ENCODE measurements at regions not wholly inside any gene's neighbourhood (a gene's known extent, or its start where the extent isn't known, plus 50 kb on each side); places are given as distances from the start of the nearest gene placed in this dataset.

DNA sequence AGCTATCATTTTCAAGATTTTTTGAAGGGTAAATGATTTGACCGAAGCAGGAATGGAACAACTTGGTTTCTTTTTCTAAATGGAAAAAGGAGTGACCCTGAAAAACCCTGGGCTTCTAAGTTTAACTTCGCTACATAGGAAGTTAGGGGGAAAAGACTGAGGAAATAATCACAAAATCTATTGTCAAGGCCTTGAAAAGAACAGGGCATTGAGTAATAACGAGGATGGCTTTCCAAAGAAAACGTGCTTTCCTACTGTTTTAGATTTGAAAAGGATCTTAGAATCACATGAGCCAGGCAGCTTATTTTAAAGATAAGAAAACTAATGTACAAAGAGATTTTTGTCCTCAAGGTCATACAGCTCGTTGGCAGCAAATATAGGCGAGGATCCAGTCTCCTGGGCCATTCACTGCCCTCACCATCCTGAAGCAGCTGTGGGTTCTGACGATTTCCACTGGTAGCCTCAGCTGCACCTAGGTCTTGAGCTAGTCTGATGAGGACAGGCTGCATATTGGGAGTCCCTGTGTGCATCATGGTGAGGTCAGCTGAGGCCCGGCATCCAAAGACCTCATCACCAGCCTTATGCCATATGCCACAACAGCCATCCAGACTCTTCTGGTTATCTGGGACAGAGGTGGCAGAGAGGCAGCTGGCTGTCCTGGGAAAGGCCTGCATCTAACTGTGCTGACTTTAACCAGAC is 384.7 kb upstream of the NRP1 start:
- TF ChIP-seq POLR2AphosphoS5 (IDR thresholded peaks at IDR 0.05) (no peak), POLR2A (IDR thresholded peaks at IDR 0.05) (no peak)
- TF ChIP-seq, protein P1, sequence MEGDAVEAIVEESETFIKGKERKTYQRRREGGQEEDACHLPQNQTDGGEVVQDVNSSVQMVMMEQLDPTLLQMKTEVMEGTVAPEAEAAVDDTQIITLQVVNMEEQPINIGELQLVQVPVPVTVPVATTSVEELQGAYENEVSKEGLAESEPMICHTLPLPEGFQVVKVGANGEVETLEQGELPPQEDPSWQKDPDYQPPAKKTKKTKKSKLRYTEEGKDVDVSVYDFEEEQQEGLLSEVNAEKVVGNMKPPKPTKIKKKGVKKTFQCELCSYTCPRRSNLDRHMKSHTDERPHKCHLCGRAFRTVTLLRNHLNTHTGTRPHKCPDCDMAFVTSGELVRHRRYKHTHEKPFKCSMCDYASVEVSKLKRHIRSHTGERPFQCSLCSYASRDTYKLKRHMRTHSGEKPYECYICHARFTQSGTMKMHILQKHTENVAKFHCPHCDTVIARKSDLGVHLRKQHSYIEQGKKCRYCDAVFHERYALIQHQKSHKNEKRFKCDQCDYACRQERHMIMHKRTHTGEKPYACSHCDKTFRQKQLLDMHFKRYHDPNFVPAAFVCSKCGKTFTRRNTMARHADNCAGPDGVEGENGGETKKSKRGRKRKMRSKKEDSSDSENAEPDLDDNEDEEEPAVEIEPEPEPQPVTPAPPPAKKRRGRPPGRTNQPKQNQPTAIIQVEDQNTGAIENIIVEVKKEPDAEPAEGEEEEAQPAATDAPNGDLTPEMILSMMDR (IDR thresholded peaks at IDR 0.05): no peak

Measured in sigmoid colon (tissue), 4 donors.